CD4-positive, alpha-beta T cell treated with Interleukin-21 for 1 hour (primary cell): ENCODE measurements at regions not wholly inside any gene's neighbourhood (a gene's known extent, or its start where the extent isn't known, plus 50 kb on each side); places are given as distances from the start of the nearest gene placed in this dataset.

Source experiments
- DNase-seq: peaks from one replicate; pipeline ENCODE4 v3.0.0-alpha.2; 2020

- DNase-seq = no peak
These were observed 218.5 kb upstream of the E2F8 start for GRCh38 chr11:19459240-19459639.

GRCh38 chr11:19458721-19459120 lies 218.0 kb upstream of the E2F8 start:
- DNase-seq = no peak

- no peak for DNase-seq
These were observed 217.5 kb upstream of the E2F8 start for GRCh38 chr11:19458231-19458630.

- no peak for DNase-seq
These were observed 215.0 kb upstream of the E2F8 start for GRCh38 chr11:19455731-19456130.

- no peak for DNase-seq
These were observed 213.0 kb upstream of the E2F8 start for GRCh38 chr11:19453651-19454257.

GRCh38 chr11:19451609-19452008 lies 210.9 kb upstream of the E2F8 start:
- no peak for DNase-seq

GRCh38 chr11:19450282-19450681 lies 209.5 kb upstream of the E2F8 start:
- no peak for DNase-seq

- no peak for DNase-seq
These were observed 207.9 kb upstream of the E2F8 start for GRCh38 chr11:19448651-19449050.

GRCh38 chr11:19447150-19447566 lies 206.4 kb upstream of the E2F8 start:
- DNase-seq = no peak

- DNase-seq = no peak
These were observed 205.0 kb upstream of the E2F8 start for GRCh38 chr11:19445771-19446170.

GRCh38 chr11:19444231-19444630 lies 203.5 kb upstream of the E2F8 start:
- DNase-seq = no peak

- no peak for DNase-seq
These were observed 201.8 kb upstream of the E2F8 start for GRCh38 chr11:19442554-19442910.

GRCh38 chr11:19441752-19442553 lies 201.2 kb upstream of the E2F8 start:
- no peak for DNase-seq

- no peak for DNase-seq
These were observed 200.5 kb upstream of the E2F8 start for GRCh38 chr11:19441288-19441687.

GRCh38 chr11:19437760-19438159 lies 197.0 kb upstream of the E2F8 start:
- no peak for DNase-seq

GRCh38 chr11:19436932-19437331 lies 196.2 kb upstream of the E2F8 start:
- DNase-seq = no peak

GRCh38 chr11:19435306-19435989 lies 194.7 kb upstream of the E2F8 start:
- no peak for DNase-seq

- no peak for DNase-seq
These were observed 193.0 kb upstream of the E2F8 start for GRCh38 chr11:19433791-19434190.

- DNase-seq = no peak
These were observed 192.6 kb upstream of the E2F8 start for GRCh38 chr11:19433367-19433766.

GRCh38 chr11:19432370-19433061 lies 191.8 kb upstream of the E2F8 start:
- DNase-seq = no peak

GRCh38 chr11:19430754-19431398 lies 190.1 kb upstream of the E2F8 start:
- no peak for DNase-seq

GRCh38 chr11:19430346-19430745 lies 189.6 kb upstream of the E2F8 start:
- DNase-seq = no peak
